NCI-H748 (cell line): ENCODE measurements at regions not wholly inside any gene's neighbourhood (a gene's known extent, or its start where the extent isn't known, plus 50 kb on each side); places are given as distances from the start of the nearest gene placed in this dataset.

Source experiments
- DNase-seq: peaks from one replicate; lab custom pipeline; 2025; ENCODE audit not compliant: unreplicated experiment; lab: John Stamatoyannopoulos, UW

GRCh38 chrX:121987835-121988234 is 940.4 kb downstream of the GLUD2 start:
- no peak for DNase-seq

DNA sequence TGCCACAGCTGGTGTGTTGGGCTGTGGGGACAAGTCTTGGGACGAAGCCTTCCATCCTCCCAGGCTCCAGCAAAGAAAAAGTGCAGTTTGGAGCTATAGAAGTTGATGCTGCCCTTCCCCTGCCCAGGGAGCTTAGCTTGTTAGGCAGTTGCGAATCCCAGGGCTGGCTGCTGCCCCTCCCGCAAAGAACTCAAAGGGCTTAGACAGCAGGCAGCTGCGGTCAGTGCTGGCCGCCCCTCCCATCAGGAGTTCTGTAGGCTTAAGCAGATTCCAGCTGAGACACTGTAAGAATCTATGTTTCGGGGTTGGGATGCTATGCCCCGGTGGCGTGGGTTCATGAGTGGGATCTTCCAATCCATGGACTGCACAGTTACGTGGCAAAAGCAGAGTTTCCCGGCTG is 956.7 kb downstream of the GLUD2 start:
- no peak for DNase-seq

GRCh38 chrX:122026665-122027064 is 979.3 kb downstream of the GLUD2 start:
- DNase-seq = peak; percentile 96

DNA sequence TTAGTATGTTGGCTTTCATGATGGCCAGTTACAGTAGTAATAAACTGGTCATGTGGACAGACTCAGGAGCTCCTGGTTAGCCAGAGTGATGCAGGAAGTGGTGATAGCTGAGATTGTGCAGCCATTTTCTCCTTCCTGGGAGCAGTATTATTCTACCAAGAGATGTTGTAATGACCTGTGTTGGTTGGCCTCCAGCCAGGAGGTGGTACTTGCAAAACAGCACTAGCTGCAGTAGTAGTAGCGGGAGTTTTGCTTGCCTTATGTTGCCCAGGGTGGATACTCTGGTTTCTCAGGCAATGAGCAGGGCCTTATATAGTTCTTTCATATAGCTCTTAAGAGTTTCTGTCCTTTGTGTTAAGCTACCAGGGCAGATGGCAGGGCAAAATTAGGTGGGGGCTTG is 998.8 kb downstream of the GLUD2 start:
- peak; percentile 45 for DNase-seq

DNA sequence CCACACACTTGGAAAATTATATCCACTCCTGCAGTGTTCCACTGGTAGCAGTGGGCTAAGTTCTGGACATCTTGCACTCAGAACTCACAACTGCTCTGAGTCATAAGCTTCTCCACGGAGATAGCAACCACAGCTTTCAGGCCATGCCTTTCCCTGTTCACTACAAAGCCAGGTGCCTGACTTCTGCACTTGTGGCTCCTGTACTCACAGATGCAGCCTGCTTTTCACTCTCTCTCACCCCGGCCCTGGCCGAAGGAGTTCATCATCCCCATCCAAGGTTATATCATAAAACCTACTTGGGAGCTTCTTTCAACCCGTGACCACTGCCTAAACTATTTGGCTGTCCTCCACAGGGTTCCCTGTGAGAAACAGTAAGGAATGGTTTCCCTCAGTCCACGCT is 999.4 kb downstream of the GLUD2 start:
- no peak for DNase-seq

- no peak for DNase-seq
Observed at GRCh38 chrX:122047261-122047660, 999.9 kb downstream of the GLUD2 start.

DNA sequence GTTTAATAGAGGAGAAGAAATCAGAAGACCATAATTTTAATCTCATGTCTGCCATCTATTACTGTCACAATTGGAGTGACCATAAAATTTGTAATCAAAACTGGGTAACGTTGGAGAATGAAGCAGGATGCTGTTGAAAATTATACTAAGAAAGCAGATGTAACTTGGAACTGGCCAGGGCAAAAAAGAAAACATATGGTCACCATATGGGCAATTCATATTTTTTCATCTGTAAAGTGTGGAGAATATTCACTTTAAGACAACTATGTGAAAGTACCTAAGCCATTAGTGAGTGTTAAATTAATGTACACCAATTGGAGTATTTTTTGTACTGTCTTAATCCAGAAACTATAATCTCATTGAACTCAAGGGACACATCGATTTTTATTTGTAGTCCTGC is 1008.0 kb downstream of the GLUD2 start:
- DNase-seq = no peak

GRCh38 chrX:122055979-122056715 is 1008.7 kb downstream of the GLUD2 start:
- DNase-seq = no peak

GRCh38 chrX:122076241-122076640 is 1028.8 kb downstream of the GLUD2 start:
- no peak for DNase-seq

GRCh38 chrX:122078079-122078478 is 1030.7 kb downstream of the GLUD2 start:
- DNase-seq = no peak

- DNase-seq = peak; percentile 16
Observed at GRCh38 chrX:122087341-122087740, 1039.9 kb downstream of the GLUD2 start.

DNA sequence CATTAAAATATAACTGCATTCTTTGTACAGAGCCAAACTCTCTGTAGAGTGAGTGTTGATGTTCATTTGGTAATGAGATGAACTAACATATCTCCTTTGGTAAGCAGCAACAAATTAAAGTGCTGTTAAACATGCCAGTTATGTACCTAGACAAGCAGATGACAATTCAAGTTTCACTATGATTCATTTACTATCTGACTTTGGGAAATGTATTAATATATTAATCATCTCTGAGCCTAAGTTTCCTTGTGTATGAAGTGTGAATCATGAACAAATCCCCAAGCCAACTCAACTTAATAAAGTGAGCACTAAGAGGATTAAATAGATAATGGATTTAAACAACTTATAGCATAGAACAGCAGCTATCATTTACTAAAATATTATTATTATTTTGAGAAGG is 1044.2 kb downstream of the GLUD2 start:
- DNase-seq = no peak

DNA sequence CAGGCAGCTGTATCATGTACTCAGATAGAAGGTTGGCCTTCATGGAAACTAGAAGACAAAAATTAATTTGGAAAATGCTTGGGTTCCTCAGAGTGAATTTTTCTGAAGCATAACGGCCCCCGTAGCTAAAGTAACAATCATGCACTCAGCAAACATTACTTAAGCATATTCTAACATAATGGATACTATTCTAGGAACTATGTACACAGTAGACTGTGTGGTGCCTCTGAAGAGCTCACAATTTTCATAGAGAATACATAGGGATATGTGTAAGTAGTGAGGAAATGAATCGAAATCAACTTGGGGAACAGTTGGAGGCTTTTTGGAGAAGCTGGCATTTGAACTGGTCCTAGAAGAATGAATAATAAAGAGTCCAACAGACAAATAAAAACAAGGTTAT is 1045.0 kb downstream of the GLUD2 start:
- peak; percentile 65 for DNase-seq

- DNase-seq = no peak
Observed at GRCh38 chrX:122092978-122093377, 1045.6 kb downstream of the GLUD2 start.

GRCh38 chrX:122094611-122095010 is 1047.2 kb downstream of the GLUD2 start:
- no peak for DNase-seq

DNA sequence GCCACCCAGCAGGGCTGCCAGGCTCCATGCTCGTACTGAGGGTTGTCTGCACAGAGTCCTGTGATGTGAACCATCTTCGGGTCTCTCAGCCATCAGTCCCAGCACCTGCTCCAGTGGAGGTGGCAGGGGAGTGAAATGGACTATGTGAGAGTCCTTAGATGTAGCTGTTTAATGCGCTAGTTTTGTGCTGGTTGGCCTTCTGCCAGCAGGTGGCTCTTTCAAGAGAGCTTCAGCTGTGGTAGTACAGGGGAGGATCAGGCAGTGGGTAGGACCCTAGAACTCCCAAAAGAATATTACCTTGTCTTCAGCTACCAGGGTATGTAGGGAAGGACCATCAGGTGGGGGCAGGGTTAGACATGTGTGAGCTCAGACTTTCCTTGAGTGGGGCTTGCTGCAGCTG is 1066.0 kb downstream of the GLUD2 start:
- peak; percentile 16 for DNase-seq

GRCh38 chrX:122113896-122114295 is 1066.5 kb downstream of the GLUD2 start:
- no peak for DNase-seq

DNA sequence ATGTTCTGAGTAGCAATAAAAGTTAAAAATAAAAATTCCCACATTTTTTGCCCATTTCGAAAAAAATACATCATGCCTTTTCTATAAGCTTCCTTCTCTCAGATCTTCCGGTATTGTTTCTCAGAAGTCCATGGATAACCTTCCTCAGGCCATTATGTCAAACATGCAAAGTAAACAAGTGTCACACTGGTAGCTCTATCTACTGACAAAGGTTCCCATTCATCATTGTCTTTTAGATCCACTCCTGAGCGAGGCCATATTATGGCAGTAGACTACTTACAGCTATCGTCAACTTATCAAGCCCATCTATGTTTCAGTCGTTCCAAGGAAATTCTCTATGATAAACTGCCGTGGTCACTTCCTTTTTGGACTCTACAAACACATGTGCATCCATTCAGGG is 1068.2 kb downstream of the GLUD2 start:
- DNase-seq = peak; percentile 19

DNA sequence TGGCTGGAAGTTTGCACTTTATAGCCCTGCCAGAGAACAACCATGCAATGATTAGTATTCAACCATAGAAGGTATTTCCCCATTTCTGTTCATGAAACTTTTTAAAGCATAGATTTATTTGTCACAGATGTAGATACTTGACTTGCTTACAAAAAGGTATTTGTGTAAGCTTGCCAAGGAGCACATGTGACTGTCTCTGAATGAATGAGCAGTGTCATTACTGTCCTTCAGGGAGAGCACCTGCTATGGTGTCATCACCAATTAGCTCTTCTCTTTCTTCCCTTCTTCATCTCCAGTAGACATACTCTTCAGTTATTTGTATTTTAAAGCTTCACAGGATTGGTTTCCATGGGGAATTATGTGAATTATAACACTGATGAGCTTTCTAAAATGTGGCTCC is 1064.7 kb upstream of the GRIA3 start:
- peak; percentile 46 for DNase-seq

- no peak for DNase-seq
Observed at GRCh38 chrX:122122274-122122673, 1061.8 kb upstream of the GRIA3 start.

DNA sequence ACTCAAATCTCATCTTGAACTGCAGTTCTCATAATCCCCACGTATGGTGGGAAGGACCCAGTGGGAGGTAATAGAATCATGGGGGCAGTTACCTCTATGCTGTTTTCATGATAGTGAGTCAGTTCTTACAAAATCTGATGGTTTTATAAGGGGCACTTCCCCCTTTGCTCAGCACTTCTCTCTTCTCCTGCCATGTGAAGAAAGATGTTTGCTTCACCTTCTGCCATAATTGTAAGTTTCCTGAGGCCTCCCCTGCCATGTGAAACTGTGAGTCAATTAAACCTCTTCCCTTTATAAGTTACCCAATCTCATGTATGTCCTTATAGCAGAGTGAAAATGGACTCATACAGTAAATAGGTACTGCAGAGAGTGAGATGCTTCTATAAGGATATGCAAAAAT is 1050.6 kb upstream of the GRIA3 start:
- no peak for DNase-seq

DNA sequence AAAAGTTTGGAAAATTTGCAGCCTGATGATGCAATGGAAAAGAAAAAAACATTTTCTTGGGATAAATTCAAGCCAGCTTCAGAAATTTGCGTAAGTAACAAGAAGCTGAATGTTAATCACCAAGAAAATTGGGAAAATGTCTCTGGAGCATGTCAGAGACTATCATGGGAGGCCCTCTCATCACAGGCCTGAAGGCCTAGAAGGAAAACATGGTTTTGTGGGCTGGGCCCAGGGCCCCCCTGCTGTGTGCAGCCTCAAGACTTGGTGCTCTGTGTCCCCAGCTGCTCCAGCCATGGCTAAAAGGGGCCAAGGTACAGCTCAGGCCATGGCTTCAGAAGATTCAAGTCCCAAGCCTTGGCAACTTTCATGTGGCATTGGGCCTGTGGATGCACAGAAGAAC is 1049.8 kb upstream of the GRIA3 start:
- DNase-seq = no peak

GRCh38 chrX:122135070-122135469 is 1049.0 kb upstream of the GRIA3 start:
- no peak for DNase-seq
